ENCODE measurements at regions not wholly inside any gene's neighbourhood (a gene's known extent, or its start where the extent isn't known, plus 50 kb on each side); places are given as distances from the start of the nearest gene placed in this dataset.

DNA sequence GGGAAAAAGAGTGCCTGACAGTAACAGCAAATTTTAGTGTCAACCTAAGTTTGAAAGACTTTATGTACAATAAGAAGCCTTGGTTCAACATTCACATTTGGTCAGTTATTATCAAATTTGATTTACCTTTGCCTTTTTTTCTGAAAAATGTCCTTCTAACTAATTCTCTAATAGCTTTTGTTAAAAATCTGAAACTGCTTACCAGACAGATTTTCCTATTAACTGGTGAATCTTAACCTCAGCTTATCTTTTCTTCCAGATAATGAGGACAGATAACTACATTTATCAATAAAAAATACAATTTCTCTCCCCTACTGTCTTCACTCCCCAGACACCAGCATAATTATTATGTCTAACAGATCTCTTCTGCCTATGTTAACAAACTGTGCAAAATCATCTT is 988.5 kb downstream of the CDH18 start:
- Histone ChIP-seq H3K36me3 (ENCODE audit: control insufficient read depth in 2 of 4, insufficient read depth in 4 of 4, low read length in 3 of 4) (no peaks in the 10 kb centered on the region), H3K14ac (ENCODE audit: insufficient read length) (no peak overlapping the region), H3K79me1 (ENCODE audit: low read depth, low read length) (no peaks in the 10 kb centered on the region), H3K27ac (ENCODE audit: low read depth, low read length) (no peak overlapping the region), H4K8ac (ENCODE audit: extremely low read depth, insufficient read depth, low read length) (no peak overlapping the region), H3K4me2 (ENCODE audit: insufficient read depth in 1 of 2, low read depth in 2 of 2, low read length in 2 of 2) (no peak overlapping the region), H3K9me3 (ENCODE audit: insufficient read depth in 2 of 2, low read depth in 1 of 2, low read length in 1 of 2) (no peaks in the 10 kb centered on the region), H3K27me3 (replicated peaks in 1 of 4; ENCODE audit: control insufficient read depth in 3 of 4, extremely low read depth in 1 of 4, insufficient read depth in 3 of 4, low read length in 3 of 4) (no peaks in the 10 kb centered on the region), H3K4me3 (ENCODE audit: extremely low read depth in 1 of 4, insufficient read depth in 2 of 4, low read depth in 3 of 4, low read length in 4 of 4) (no peak overlapping the region), H4K91ac (replicated peaks; ENCODE audit: insufficient read length, low read length) (no peak overlapping the region), H3K4me1 (replicated peaks in 1 of 4; ENCODE audit: control insufficient read depth in 3 of 4, insufficient read depth in 4 of 4, low read length in 3 of 4) (no peaks in the 10 kb centered on the region), H3K4ac (replicated peaks; ENCODE audit: insufficient read length, low read depth, low read length) (no peak overlapping the region), H3K18ac (ENCODE audit: extremely low read depth, low read length) (no peak overlapping the region), H3K23ac (ENCODE audit: insufficient read length) (no peak overlapping the region), H3K23me2 (ENCODE audit: low read depth, low read length) (no peaks in the 10 kb centered on the region), H3K9ac (replicated peaks in 1 of 4; ENCODE audit: extremely low read depth in 1 of 4, low read depth in 3 of 4, low read length in 3 of 4) (no peak overlapping the region), H2BK120ac (replicated peaks; ENCODE audit: low read depth, low read length) (no peak overlapping the region), H3K79me2 (ENCODE audit: control insufficient read depth in 1 of 2, insufficient read depth in 2 of 2, low read length in 2 of 2) (no peaks in the 10 kb centered on the region), H2BK5ac (ENCODE audit: low read depth, low read length) (no peak overlapping the region), H2BK12ac (ENCODE audit: low read depth, low read length) (no peak overlapping the region), H3K56ac (replicated peaks; ENCODE audit: insufficient read length, low read depth, low read length) (no peak overlapping the region), H2BK20ac (ENCODE audit: low read length) (no peak overlapping the region), H2AFZ (ENCODE audit: low read length) (no peak overlapping the region), H2AK5ac (ENCODE audit: low read depth, low read length) (no peak overlapping the region), H2BK15ac (ENCODE audit: low read length) (no peak overlapping the region), H4K20me1 (replicated peaks in 1 of 2; ENCODE audit: control insufficient read depth in 1 of 2, insufficient read depth in 2 of 2, low read length in 2 of 2) (no peaks in the 10 kb centered on the region), H4K5ac (ENCODE audit: insufficient read length, low read depth, low read length) (no peak overlapping the region)
- no peak for DNase-seq (ENCODE audit: low read depth in 1 of 2, low spot score in 2 of 2)
- no peak for FAIRE-seq
- ChIA-PET POLR2A (ENCODE audit: partially characterized antibody) (no interaction called here), CTCF (ENCODE audit: partially characterized antibody) (no interaction called here)
- TF ChIP-seq RBBP5 (IDR thresholded peaks at IDR 0.05; ENCODE audit: borderline replicate concordance, low read depth, low read length) (no peak), KDM1A (IDR thresholded peaks at IDR 0.05; ENCODE audit: borderline replicate concordance, low read length) (no peak), TEAD4 (IDR thresholded peaks at IDR 0.05; ENCODE audit: low read depth, low read length) (no peak), GTF2F1 (IDR thresholded peaks at IDR 0.05; ENCODE audit: borderline replicate concordance, low read depth, low read length) (no peak), SP2 (IDR thresholded peaks at IDR 0.05; ENCODE audit: low read length) (no peak), RXRA (IDR thresholded peaks at IDR 0.05; ENCODE audit: insufficient read depth, low read depth, low read length) (no peak), SP4 (IDR thresholded peaks at IDR 0.05; ENCODE audit: low read length) (no peak), TCF12 (IDR thresholded peaks at IDR 0.05; ENCODE audit: low read depth, low read length) (no peak), CBX5 (IDR thresholded peaks at IDR 0.05; ENCODE audit: low read depth, low read length) (no peak), SIX5 (IDR thresholded peaks at IDR 0.05; ENCODE audit: low read depth, low read length) (no peak), ZNF274 (IDR thresholded peaks at IDR 0.05; ENCODE audit: borderline replicate concordance, extremely low read depth, low read length) (no peak), RNF2 (IDR thresholded peaks at IDR 0.05; ENCODE audit: borderline replicate concordance, low read depth, low read length, missing control alignments, poor library complexity, severe bottlenecking) (no peak), SAP30 (IDR thresholded peaks at IDR 0.05; ENCODE audit: insufficient read depth, insufficient replicate concordance, low read length) (no peak)
- TF ChIP-seq, protein P1, sequence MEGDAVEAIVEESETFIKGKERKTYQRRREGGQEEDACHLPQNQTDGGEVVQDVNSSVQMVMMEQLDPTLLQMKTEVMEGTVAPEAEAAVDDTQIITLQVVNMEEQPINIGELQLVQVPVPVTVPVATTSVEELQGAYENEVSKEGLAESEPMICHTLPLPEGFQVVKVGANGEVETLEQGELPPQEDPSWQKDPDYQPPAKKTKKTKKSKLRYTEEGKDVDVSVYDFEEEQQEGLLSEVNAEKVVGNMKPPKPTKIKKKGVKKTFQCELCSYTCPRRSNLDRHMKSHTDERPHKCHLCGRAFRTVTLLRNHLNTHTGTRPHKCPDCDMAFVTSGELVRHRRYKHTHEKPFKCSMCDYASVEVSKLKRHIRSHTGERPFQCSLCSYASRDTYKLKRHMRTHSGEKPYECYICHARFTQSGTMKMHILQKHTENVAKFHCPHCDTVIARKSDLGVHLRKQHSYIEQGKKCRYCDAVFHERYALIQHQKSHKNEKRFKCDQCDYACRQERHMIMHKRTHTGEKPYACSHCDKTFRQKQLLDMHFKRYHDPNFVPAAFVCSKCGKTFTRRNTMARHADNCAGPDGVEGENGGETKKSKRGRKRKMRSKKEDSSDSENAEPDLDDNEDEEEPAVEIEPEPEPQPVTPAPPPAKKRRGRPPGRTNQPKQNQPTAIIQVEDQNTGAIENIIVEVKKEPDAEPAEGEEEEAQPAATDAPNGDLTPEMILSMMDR (IDR thresholded peaks at IDR 0.05; ENCODE audit: control extremely low read depth in 1 of 3, insufficient read depth in 1 of 3, low read depth in 1 of 3, low read length in 3 of 3), result no peak

All from H1 (cell line).